Muscle of leg (tissue), 3 donors: ENCODE measurements at regions not wholly inside any gene's neighbourhood (a gene's known extent, or its start where the extent isn't known, plus 50 kb on each side); places are given as distances from the start of the nearest gene placed in this dataset.

ENCODE experiments used
- DNase-seq: peaks from one replicate; pipeline ENCODE4 v3.0.0; 2013
- H3K27ac ChIP-seq: one replicate; pipeline ENCODE4 v1.5.1; 2013; ENCODE audit warnings: mild to moderate bottlenecking, low read length, control low read depth
- H3K27me3 ChIP-seq: one replicate; pipeline ENCODE4 v1.6.1; 2013; ENCODE audit warnings: low read length; ENCODE audit not compliant: control insufficient read depth, insufficient read depth
- H3K36me3 ChIP-seq: one replicate; pipeline ENCODE4 v1.6.1; 2013; ENCODE audit warnings: low read length; ENCODE audit not compliant: control insufficient read depth, insufficient read depth
- H3K4me1 ChIP-seq: one replicate; pipeline ENCODE4 v1.6.1; 2013; ENCODE audit warnings: low read length; ENCODE audit not compliant: control insufficient read depth, insufficient read depth
- H3K4me3 ChIP-seq: one replicate; pipeline ENCODE4 v1.5.1; 2013; ENCODE audit warnings: low read length, control low read depth
- H3K9me3 ChIP-seq: replicated peaks from 2 replicates; pipeline ENCODE4 v1.6.1; 2013; ENCODE audit warnings: low read depth, low read length; ENCODE audit not compliant: control insufficient read depth
- WGBS: methylation state at CpG from one replicate; pipeline ENCODE4 v1.1.5; 2013; ENCODE audit warnings: missing lambda C conversion rate; ENCODE audit not compliant: insufficient coverage; 5-methylcytosine and 5-hydroxymethylcytosine counted together

DNA sequence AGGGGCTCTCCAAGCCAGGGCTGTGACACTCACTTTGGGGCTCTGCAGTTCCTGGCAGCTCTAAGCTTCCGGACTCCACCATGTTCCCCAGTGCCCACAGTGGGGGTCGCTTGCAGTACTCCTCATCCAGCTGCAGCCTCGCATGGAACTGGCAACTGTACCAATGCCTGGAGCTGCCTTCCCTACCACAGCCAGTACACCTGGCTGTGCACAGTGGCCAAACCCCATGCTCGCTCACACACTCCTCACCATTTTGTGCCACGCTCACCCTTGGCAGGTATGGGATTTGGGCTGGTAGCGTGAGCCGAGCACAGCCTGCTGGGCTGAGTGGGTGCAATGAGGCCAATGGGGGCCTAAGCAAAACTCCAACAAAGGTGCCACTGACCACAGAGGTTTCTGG is 1369.9 kb downstream of the KCNT2 start:
- Histone ChIP-seq H3K27ac (no peak overlapping the region), H3K9me3 (peaks cover 10% of the 10 kb centered on the region), H3K4me1 (no peaks in the 10 kb centered on the region), H3K4me3 (no peak overlapping the region), H3K36me3 (no peaks in the 10 kb centered on the region), H3K27me3 (no peaks in the 10 kb centered on the region)
- WGBS = 94% methylated on average over 3 of the region's 7 CpGs
- DNase-seq = no peak

DNA sequence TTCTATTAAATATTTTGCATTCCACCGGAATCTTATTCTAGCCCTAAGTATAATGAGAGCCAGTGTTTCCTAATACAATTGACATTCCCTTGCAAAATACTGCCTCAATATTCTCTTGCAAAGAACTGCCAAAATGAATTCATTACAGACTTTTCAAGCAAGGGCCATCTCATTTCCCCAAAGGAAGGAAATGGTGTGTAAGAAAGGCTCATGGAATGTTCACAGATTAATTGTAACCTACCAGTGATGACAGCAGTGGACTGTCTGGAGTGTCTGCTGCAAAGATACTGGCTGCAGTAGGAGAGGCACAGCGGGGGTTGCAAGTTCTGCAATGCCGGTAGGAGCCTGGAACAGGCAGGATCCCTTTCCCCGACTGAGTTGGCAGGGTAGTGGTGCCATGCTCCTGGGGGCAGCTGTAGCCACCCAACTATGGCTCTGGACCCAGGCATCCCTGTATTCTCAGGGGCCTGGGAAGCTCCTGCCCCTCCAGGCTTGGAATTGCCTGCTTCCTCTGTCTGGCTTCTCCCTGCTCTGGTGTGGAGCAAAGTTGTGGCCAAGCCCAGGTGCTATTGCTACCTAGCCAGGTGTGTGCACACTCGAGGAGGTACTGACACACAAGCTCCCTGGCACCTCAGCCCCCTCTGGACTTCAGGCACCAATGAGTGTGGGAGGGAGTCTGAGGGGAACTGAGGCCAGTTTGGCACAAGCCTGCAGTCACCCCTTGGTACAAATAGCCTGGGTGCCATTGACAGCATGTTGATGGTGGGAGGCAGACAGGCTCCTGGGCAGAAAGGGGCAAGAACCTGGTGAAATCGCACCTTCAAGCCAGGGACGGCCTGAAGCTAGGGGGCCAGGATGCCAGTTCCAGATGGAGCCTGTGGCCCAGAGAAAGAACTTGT is 1371.0 kb downstream of the KCNT2 start:
- no peak overlapping the region for H3K27ac ChIP-seq
- 58% methylated on average over 6 of the region's 7 CpGs for WGBS
- H3K4me1 ChIP-seq = no peaks in the 10 kb centered on the region
- no peak overlapping the region for H3K4me3 ChIP-seq
- H3K9me3 ChIP-seq = peaks cover 10% of the 10 kb centered on the region
- DNase-seq = peak; percentile 67
- H3K27me3 ChIP-seq = no peaks in the 10 kb centered on the region
- H3K36me3 ChIP-seq = no peaks in the 10 kb centered on the region

DNA sequence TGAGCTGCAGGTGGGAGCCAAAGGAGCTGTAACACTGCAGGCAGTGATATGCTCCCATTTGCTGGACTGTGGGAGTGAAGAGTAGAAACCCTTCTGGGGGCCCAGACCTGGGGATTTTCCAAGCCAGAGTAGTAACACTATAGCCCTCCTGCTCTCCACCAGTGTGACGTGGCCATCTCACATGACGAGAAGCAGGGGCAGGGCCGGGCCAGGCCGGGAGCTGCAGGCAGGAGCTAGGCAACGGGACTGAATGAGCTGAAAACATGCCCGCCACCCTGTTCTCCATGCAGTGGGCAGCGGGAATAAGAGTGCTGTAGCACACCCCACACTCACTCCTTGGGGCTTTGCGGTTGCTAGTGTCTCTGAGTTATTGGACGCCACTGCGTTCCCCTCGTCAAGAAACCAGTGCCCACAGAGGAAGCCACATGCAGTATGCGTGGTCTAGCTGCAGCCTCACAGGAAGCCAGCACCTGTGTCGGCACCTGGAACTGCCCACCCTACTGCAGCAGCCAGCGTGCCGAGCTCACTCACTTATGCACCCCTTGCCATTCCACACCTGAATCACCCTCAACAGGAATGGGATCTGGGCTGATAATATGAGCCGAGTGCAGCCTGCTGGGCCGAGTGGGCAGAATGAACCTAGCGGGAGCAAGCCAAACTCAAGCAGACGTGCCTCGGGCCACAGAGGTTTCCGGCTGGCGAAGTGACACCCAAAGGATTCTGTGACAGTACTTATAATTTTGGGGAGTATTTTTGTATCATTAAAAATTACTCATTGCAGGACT is 1389.6 kb downstream of the KCNT2 start:
- peaks cover 4% of the 10 kb centered on the region for H3K9me3 ChIP-seq
- H3K4me1 ChIP-seq = no peaks in the 10 kb centered on the region
- no peak overlapping the region for H3K4me3 ChIP-seq
- WGBS = 96% methylated on average over 15 of the region's 22 CpGs
- H3K27me3 ChIP-seq = no peaks in the 10 kb centered on the region
- no peak for DNase-seq
- no peak overlapping the region for H3K27ac ChIP-seq
- H3K36me3 ChIP-seq = no peaks in the 10 kb centered on the region

DNA sequence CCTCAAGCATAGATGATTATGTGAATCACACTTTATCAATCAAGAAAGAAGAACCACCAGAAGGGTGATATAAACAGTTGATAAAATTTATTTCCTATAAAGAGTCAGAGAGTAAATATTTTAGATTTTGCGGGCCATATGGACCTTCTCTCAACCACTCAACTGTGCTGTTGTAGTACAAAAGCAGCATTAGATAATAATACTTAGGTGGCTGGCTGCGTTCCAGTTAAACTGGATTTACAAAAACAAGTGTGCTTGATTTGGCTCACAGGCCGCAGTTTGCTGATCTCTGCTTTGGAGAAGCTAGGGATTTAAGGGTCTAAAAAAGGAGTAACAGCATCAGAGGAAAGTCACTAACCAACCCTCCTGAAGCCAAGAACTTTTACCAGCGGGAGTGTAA is 1406.0 kb downstream of the KCNT2 start:
- Histone ChIP-seq H3K4me3 (no peak overlapping the region), H3K27me3 (no peaks in the 10 kb centered on the region), H3K36me3 (no peaks in the 10 kb centered on the region), H3K4me1 (no peaks in the 10 kb centered on the region), H3K27ac (no peak overlapping the region), H3K9me3 (no peaks in the 10 kb centered on the region)
- WGBS = 40% methylated on average over 1 of the region's 4 CpGs
- peak; percentile 38 for DNase-seq

DNA sequence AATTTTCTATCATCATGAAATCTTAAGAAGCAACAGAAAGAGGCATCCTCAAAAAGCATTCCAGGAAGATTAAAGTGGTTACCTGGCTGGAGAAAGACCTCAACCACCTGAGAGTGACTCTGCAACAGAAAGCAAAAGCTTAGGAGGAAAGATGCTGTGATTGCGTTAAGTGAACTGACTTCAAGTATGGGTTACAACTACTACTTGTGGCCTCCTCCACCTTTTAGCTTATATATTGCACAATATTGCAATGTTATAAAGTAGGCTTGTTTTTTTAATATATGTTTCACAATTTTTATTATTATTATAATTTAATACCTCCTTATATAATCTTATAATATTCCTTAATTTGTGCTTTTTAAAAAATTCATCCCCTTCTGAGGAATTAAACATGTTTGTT is 1407.5 kb downstream of the KCNT2 start:
- WGBS = no CpG with 5 or more reads among the region's 1 CpG
- Histone ChIP-seq H3K36me3 (no peaks in the 10 kb centered on the region), H3K4me3 (no peak overlapping the region), H3K9me3 (no peaks in the 10 kb centered on the region), H3K4me1 (no peaks in the 10 kb centered on the region), H3K27ac (no peak overlapping the region), H3K27me3 (no peaks in the 10 kb centered on the region)
- DNase-seq = no peak

DNA sequence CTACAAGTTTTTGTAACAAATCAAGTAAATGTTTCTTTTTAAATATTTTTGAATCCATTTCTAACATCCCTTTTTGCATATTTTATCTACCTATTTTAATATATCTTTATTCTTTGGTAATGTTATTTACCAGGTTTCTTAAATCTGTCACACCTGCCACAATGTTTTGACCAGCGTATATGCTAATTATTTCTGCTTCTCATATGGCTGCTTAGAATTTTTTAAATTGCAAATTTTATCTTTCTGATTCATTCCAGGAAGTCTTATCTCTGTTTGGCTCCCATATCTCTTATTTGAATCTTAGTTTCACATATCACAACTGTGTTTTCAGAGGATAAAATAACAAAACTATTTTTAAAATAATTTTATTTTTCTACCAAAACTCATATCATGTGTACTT is 1411.1 kb downstream of the KCNT2 start:
- H3K36me3 ChIP-seq = no peaks in the 10 kb centered on the region
- DNase-seq = no peak
- H3K27ac ChIP-seq = no peak overlapping the region
- H3K4me1 ChIP-seq = no peaks in the 10 kb centered on the region
- no CpG with 5 or more reads among the region's 1 CpG for WGBS
- H3K27me3 ChIP-seq = no peaks in the 10 kb centered on the region
- H3K9me3 ChIP-seq = no peaks in the 10 kb centered on the region
- H3K4me3 ChIP-seq = no peak overlapping the region

DNA sequence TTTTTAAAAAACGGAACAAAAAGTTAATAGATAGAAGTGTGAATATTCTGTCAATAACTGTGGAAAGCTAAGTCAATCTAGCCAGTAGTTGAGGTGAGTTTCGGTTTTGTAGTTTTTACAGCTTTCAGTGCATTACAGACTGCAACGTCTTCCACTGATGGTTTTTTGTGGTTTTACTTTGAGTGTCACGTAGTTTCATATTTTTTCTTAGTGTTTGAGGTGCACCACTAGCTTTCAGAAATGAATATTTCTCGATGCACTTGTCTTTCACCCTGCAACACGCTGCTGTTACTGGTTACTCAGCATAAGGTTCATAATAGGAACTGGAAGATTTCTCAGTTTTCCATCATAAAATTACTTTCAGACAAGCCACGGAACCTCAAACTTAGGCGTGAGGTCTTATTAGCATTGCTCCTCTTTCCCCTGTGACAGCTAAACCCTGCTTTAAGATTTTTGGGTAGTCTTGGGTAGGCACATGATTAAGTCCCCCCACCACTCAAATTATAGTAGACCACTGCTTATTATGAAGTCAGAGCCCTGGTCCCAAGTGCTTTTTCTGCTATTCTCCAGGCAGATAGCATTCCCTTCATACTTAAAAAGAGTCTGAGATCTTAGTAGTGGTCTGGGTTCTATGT is 1412.7 kb downstream of the KCNT2 start:
- WGBS = 0% methylated on average over 1 of the region's 8 CpGs
- DNase-seq = peak; percentile 39
- H3K9me3 ChIP-seq = no peaks in the 10 kb centered on the region

DNA sequence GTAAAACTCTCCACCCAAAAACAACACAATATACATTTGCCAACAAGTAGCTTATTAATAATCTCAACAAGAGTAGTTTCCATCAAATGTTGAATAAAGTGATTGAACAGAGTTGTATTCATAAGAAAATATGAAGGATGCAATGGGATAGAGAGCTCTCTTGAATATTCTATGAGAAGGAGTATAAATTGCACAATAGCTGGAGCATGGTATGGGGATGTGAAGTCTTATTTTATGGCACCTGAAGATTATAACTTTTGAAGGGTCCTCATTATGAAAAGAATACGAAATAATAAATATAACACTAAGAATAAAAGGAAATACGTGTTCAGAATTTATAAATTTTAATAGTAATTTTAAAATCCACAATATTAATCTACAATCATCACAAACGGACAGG is 1415.1 kb downstream of the KCNT2 start:
- Histone ChIP-seq H3K9me3 (no peaks in the 10 kb centered on the region), H3K36me3 (no peaks in the 10 kb centered on the region), H3K4me1 (no peaks in the 10 kb centered on the region), H3K27me3 (no peaks in the 10 kb centered on the region), H3K4me3 (no peak overlapping the region), H3K27ac (no peak overlapping the region)
- WGBS = no CpG with 5 or more reads among the region's 3 CpGs
- DNase-seq = no peak

More for the DNA sequence above, 1412.7 kb downstream of the KCNT2 start:
- H3K4me3 ChIP-seq = no peak overlapping the region
- H3K4me1 ChIP-seq = no peaks in the 10 kb centered on the region
- H3K36me3 ChIP-seq = no peaks in the 10 kb centered on the region
- H3K27ac ChIP-seq = no peak overlapping the region
- no peaks in the 10 kb centered on the region for H3K27me3 ChIP-seq

DNA sequence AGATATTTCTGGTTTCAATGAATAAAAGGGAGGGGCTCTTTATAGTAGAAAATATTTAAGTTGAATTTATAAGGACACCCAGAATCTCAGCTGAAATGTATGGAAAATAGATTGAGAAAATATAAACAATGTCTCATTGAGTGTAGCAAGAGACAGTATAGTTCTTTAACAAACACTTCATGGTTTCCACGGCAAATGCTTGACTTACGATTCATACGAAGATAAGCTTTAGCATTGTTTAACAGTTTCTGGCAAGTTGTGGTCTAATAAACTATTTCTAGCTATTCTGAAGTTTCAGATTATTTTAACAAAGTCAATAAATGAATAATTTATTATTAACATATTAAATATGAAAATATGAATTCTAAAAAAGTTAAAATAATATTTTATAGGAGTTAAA is 1419.4 kb downstream of the KCNT2 start:
- Histone ChIP-seq H3K4me1 (no peaks in the 10 kb centered on the region), H3K9me3 (no peaks in the 10 kb centered on the region), H3K4me3 (no peak overlapping the region), H3K27me3 (no peaks in the 10 kb centered on the region), H3K36me3 (no peaks in the 10 kb centered on the region), H3K27ac (no peak overlapping the region)
- DNase-seq = peak; percentile 17
- WGBS = no CpG with 5 or more reads among the region's 3 CpGs

DNA sequence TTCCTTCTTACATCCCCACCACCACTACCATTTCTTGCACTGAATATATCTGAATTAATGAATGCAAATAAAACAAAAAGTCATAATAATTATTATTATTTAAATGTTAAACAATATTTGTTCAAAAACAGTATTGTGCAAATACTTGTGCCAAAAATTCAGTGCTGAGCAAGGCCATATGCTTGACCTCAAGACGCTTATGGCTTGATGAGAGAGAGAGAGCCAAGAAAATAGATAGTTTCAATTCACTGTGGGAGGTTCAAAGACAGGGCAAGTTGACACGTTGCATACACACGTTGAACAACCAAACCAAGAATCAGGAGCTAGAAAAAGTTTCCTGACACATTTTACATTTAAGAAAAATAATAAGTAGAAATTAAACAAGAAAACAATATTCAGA is 1421.7 kb downstream of the KCNT2 start:
- no peak overlapping the region for H3K4me3 ChIP-seq
- no CpG with 5 or more reads among the region's 3 CpGs for WGBS
- H3K27ac ChIP-seq = no peak overlapping the region
- H3K4me1 ChIP-seq = no peaks in the 10 kb centered on the region
- no peaks in the 10 kb centered on the region for H3K27me3 ChIP-seq
- no peaks in the 10 kb centered on the region for H3K36me3 ChIP-seq
- H3K9me3 ChIP-seq = no peaks in the 10 kb centered on the region
- DNase-seq = peak; percentile 40
